HCT116 (cell line): ENCODE measurements at regions not wholly inside any gene's neighbourhood (a gene's known extent, or its start where the extent isn't known, plus 50 kb on each side); places are given as distances from the start of the nearest gene placed in this dataset.

ENCODE experiments used
- ATAC-seq: fragments of 200-7000 bp; cut with Tn5 transposase; 2 replicates; pipeline ENCODE4 v1.9.1; 2020; ENCODE audit warnings: mild to moderate bottlenecking, moderate library complexity
- BruUV-seq: library from RNA; stranded (reverse); fragments of 400-500 nt; replicated peaks from 2 replicates; lab custom pipeline; 2021; lab: Mats Ljungman, UMichigan
- CTCF ChIA-PET: fragments of 300-600 bp; sonication (Branson Sonifier 250); formaldehyde crosslinking; loops from one replicate; lab custom pipeline; 2021; ENCODE audit warnings: antibody characterized with exemption; lab: Charles Lee
- POLR2A ChIA-PET: fragments of 300-600, 350-600 bp; sonication (Branson Sonifier 250); formaldehyde crosslinking; loops from one replicate; lab custom pipeline; 2021; ENCODE audit warnings: antibody characterized with exemption; lab: Charles Lee
- RAD21 ChIA-PET, 2 experiments: fragments of 300-600 bp; sonication (Branson Sonifier 250); formaldehyde crosslinking; loops; one replicate each; lab custom pipeline; 2023; ENCODE audit warnings: low total read pairs in 2 of 2; ENCODE audit not compliant: uncharacterized antibody in 2 of 2, unreplicated experiment in 2 of 2, low non-redundant PET in 1 of 2; lab: Charles Lee
- DNase-seq: peaks from one replicate; pipeline ENCODE4 v3.0.0-alpha.2; 2010; ENCODE audit warnings: low read depth, low spot score
- H2AFZ ChIP-seq: fragments of 200-600 bp; shearing (Covaris generic), sonication (generic); 2 replicates; pipeline ENCODE4 v1.6.1; 2017; ENCODE audit warnings: low read depth, mixed run types, mixed read lengths, antibody characterized with exemption, low read length; ENCODE audit not compliant: poor library complexity, severe bottlenecking
- H3K27ac ChIP-seq: 2 replicates; pipeline ENCODE4 v1.5.1; 2012; ENCODE audit warnings: low read depth, low read length
- H3K27me3 ChIP-seq: fragments of 200-600 bp; sonication (generic); 2 replicates; pipeline ENCODE4 v1.6.1; 2016; ENCODE audit warnings: mixed run types, low read length, mixed read lengths; ENCODE audit not compliant: insufficient read depth
- H3K36me3 ChIP-seq, 2 experiments: fragments of 200-500 bp in 1 of 2; fragments of 200-600 bp in 1 of 2; sonication (Bioruptor generic) in 1 of 2; sonication (generic) in 1 of 2; 2 replicates each; pipeline versions ENCODE4 v1.5.1 to v1.6.1; 2014 to 2016; ENCODE audit warnings: low read length in 2 of 2, inconsistent platforms in 1 of 2, mixed read lengths in 1 of 2, mixed run types in 1 of 2; ENCODE audit not compliant: insufficient read depth in 2 of 2, control insufficient read depth in 1 of 2
- H3K4me1 ChIP-seq, 2 experiments: fragments of 200-600 bp in 1 of 2; sonication (generic) in 1 of 2; 2 replicates each; pipeline versions ENCODE4 v1.5.1 to v1.6.1; 2012 to 2017; ENCODE audit warnings: low read length in 2 of 2, inconsistent platforms in 1 of 2, mild to moderate bottlenecking in 1 of 2, mixed read lengths in 1 of 2, mixed run types in 1 of 2, moderate library complexity in 1 of 2; ENCODE audit not compliant: insufficient read depth in 2 of 2, control insufficient read depth in 1 of 2
- H3K4me2 ChIP-seq: fragments of 200-600 bp; sonication (generic); 2 replicates; pipeline ENCODE4 v1.6.1; 2017; ENCODE audit warnings: mixed run types, low read length, mixed read lengths
- H3K4me3 ChIP-seq, 2 experiments: fragments of 200-600 bp in 1 of 2; sonication (generic) in 1 of 2; replicated peaks in 1 of 2; 2 replicates each; pipeline ENCODE4 v1.5.1; 2011 to 2016; ENCODE audit warnings: low read length in 2 of 2, control low read depth in 1 of 2, low read depth in 1 of 2, mild to moderate bottlenecking in 1 of 2, mixed read lengths in 1 of 2, mixed run types in 1 of 2
- H3K79me2 ChIP-seq: fragments of 200-600 bp; sonication (generic); 2 replicates; pipeline ENCODE4 v1.6.1; 2017; ENCODE audit warnings: mild to moderate bottlenecking, mixed run types, low read length, moderate library complexity, mixed read lengths; ENCODE audit not compliant: insufficient read depth
- H3K9ac ChIP-seq: fragments of 200-600 bp; sonication (generic); 2 replicates; pipeline ENCODE4 v1.6.1; 2016; ENCODE audit warnings: low read length, mixed read lengths
- H3K9me2 ChIP-seq: fragments of 200-600 bp; sonication (generic), shearing (Covaris generic); 2 replicates; pipeline ENCODE4 v1.6.1; 2017; ENCODE audit warnings: mixed run types, mild to moderate bottlenecking, moderate library complexity; ENCODE audit not compliant: insufficient read depth
- H3K9me3 ChIP-seq, 2 experiments: fragments of 200-500 bp in 1 of 2; fragments of 200-600 bp in 1 of 2; sonication (Bioruptor generic) in 1 of 2; sonication (generic) in 1 of 2; 2 replicates each; pipeline ENCODE4 v1.6.1; 2014 to 2017; ENCODE audit warnings: low read length in 2 of 2, mixed read lengths in 2 of 2, inconsistent platforms in 1 of 2, low read depth in 1 of 2, mild to moderate bottlenecking in 1 of 2, mixed run types in 1 of 2, moderate library complexity in 1 of 2; ENCODE audit not compliant: control insufficient read depth in 1 of 2, insufficient read depth in 1 of 2
- H4K20me1 ChIP-seq: fragments of 200-600 bp; sonication (generic), shearing (Covaris generic); 2 replicates; pipeline ENCODE4 v1.6.1; 2017; ENCODE audit warnings: mixed run types, mild to moderate bottlenecking, moderate library complexity; ENCODE audit not compliant: insufficient read depth
- CEBPB ChIP-seq: IDR thresholded peaks from 2 replicates; pipeline ENCODE4 v1.6.1; 2012; ENCODE audit warnings: low read depth
- EGR1 ChIP-seq: IDR thresholded peaks from 2 replicates; pipeline ENCODE4 v1.6.1; 2012; ENCODE audit warnings: low read depth
- ELF1 ChIP-seq: IDR thresholded peaks from 2 replicates; pipeline ENCODE4 v1.6.1; 2012; ENCODE audit warnings: low read depth, borderline replicate concordance
- JUND ChIP-seq: IDR thresholded peaks from 2 replicates; pipeline ENCODE4 v1.6.1; 2012
- MAX ChIP-seq: IDR thresholded peaks from 2 replicates; pipeline ENCODE4 v1.6.1; 2012
- POLR2AphosphoS5 ChIP-seq: IDR thresholded peaks from 2 replicates; pipeline ENCODE4 v1.6.1; 2011; ENCODE audit warnings: mild to moderate bottlenecking, low read depth, low read length, moderate library complexity
- RAD21 ChIP-seq: IDR thresholded peaks from 2 replicates; pipeline ENCODE4 v1.6.1; 2012; ENCODE audit warnings: low read depth, mild to moderate bottlenecking
- REST ChIP-seq: IDR thresholded peaks from 2 replicates; pipeline ENCODE4 v1.6.1; 2012; ENCODE audit warnings: low read depth
- SIN3A ChIP-seq: IDR thresholded peaks from 2 replicates; pipeline ENCODE4 v1.6.1; 2012; ENCODE audit warnings: low read depth
- SP1 ChIP-seq: IDR thresholded peaks from 2 replicates; pipeline ENCODE4 v1.6.1; 2012; ENCODE audit warnings: low read depth
- SRF ChIP-seq: IDR thresholded peaks from 2 replicates; pipeline ENCODE4 v1.6.1; 2012; ENCODE audit warnings: low read depth
- TCF7L2 ChIP-seq: IDR thresholded peaks from 2 replicates; pipeline ENCODE4 v1.7.0; 2011; ENCODE audit warnings: borderline replicate concordance, inconsistent platforms; ENCODE audit not compliant: insufficient read depth, insufficient read length; ENCODE audit errors: extremely low read depth
- ZFX ChIP-seq: fragments of 450-650 bp; IDR thresholded peaks from 2 replicates; pipeline ENCODE4 v1.6.1; 2017
- intact Hi-C: fragments of 100-400 bp; cut with micrococcal nuclease; formaldehyde crosslinking; loops from 2 replicates; pipeline ENCODE4 v1.10.0; 2022
- TF ChIP-seq, protein P1 (sequence below): IDR thresholded peaks from 2 replicates; pipeline ENCODE4 v1.6.1; 2012
- TF ChIP-seq, protein P2 (sequence below), 3 experiments: fragments of 200-600 bp in 1 of 3; sonication (generic) in 1 of 3; IDR thresholded peaks in 2 of 3; conservative IDR thresholded peaks in 1 of 3; 2 replicates each; pipeline ENCODE4 v1.5.1; 2012 to 2017; ENCODE audit warnings: low read depth in 2 of 3, low read length in 2 of 3, antibody characterized with exemption in 1 of 3, borderline replicate concordance in 1 of 3, control low read depth in 1 of 3, mild to moderate bottlenecking in 1 of 3, mixed read lengths in 1 of 3, mixed run types in 1 of 3, moderate library complexity in 1 of 3; ENCODE audit not compliant: insufficient read depth in 1 of 3

GRCh38 chr14:61193476-61193875, 87.7 kb downstream of the TMEM30B start:
- BruUV-seq = no TSS peak
- Histone ChIP-seq H3K9me2 (no peaks in the 10 kb centered on the region), H3K4me1 (peaks cover 0 to 7% of the 10 kb centered on the region in 2 experiments; a peak in 1 of 4 replicates), H3K27ac (no peak overlapping the region), H3K36me3 (no peaks in the 10 kb centered on the region)
- intact Hi-C loops = no loop called here
- RAD21 ChIA-PET = no interaction called here
- TF ChIP-seq MAX (no peak), CEBPB (no peak), RAD21 (no peak), ZFX (no peak), POLR2AphosphoS5 (no peak), SIN3A (no peak), TCF7L2 (no peak)
- TF ChIP-seq, all 23 proteins: peak for 0
- H3K79me2 ChIP-seq = no peaks in the 10 kb centered on the region
- no peaks in the 10 kb centered on the region for H3K27me3 ChIP-seq
- no peaks in the 10 kb centered on the region for H4K20me1 ChIP-seq
- no peak overlapping the region for H3K4me2 ChIP-seq
- H3K4me3 ChIP-seq = no peak overlapping the region
- no peak overlapping the region for H2AFZ ChIP-seq
- CTCF ChIA-PET = no interaction called here
- DNase-seq = no peak
- POLR2A ChIA-PET = no interaction called here
- no peak for ATAC-seq
- H3K9me3 ChIP-seq = no peaks in the 10 kb centered on the region
- H3K9ac ChIP-seq = no peak overlapping the region

GRCh38 chr14:61192989-61193388, 88.1 kb downstream of the TMEM30B start:
- no peaks in the 10 kb centered on the region for H3K27me3 ChIP-seq
- H3K4me3 ChIP-seq = no peak overlapping the region
- DNase-seq = no peak
- POLR2A ChIA-PET = no interaction called here
- TF ChIP-seq RAD21 (no peak), SRF (no peak), JUND (no peak), CEBPB (no peak), MAX (no peak), SP1 (no peak), EGR1 (no peak), REST (no peak), ELF1 (no peak)
- TF ChIP-seq, protein P1, sequence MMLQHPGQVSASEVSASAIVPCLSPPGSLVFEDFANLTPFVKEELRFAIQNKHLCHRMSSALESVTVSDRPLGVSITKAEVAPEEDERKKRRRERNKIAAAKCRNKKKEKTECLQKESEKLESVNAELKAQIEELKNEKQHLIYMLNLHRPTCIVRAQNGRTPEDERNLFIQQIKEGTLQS = no peak
- TF ChIP-seq, protein P2, sequence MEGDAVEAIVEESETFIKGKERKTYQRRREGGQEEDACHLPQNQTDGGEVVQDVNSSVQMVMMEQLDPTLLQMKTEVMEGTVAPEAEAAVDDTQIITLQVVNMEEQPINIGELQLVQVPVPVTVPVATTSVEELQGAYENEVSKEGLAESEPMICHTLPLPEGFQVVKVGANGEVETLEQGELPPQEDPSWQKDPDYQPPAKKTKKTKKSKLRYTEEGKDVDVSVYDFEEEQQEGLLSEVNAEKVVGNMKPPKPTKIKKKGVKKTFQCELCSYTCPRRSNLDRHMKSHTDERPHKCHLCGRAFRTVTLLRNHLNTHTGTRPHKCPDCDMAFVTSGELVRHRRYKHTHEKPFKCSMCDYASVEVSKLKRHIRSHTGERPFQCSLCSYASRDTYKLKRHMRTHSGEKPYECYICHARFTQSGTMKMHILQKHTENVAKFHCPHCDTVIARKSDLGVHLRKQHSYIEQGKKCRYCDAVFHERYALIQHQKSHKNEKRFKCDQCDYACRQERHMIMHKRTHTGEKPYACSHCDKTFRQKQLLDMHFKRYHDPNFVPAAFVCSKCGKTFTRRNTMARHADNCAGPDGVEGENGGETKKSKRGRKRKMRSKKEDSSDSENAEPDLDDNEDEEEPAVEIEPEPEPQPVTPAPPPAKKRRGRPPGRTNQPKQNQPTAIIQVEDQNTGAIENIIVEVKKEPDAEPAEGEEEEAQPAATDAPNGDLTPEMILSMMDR (IDR thresholded peaks at IDR 0.05 in 2 of 3, conservative IDR thresholded peaks at IDR 0.05 in 1 of 3; ENCODE audit: borderline replicate concordance in 1 of 3, insufficient read depth in 1 of 3, low read depth in 2 of 3, low read length in 2 of 3) = no peak
- TF ChIP-seq, all 23 proteins: peak for 0
- no TSS peak for BruUV-seq
- no peak overlapping the region for H2AFZ ChIP-seq
- ATAC-seq = no peak
- intact Hi-C loops = no loop called here
- H3K4me2 ChIP-seq = no peak overlapping the region
- H3K79me2 ChIP-seq = no peaks in the 10 kb centered on the region
- ChIA-PET RAD21 (no interaction called here), CTCF (no interaction called here)
- H3K9ac ChIP-seq = no peak overlapping the region
- H3K36me3 ChIP-seq = no peaks in the 10 kb centered on the region
- H3K4me1 ChIP-seq = peaks cover 0 to 7% of the 10 kb centered on the region in 2 experiments; a peak in 1 of 4 replicates
- no peaks in the 10 kb centered on the region for H3K9me3 ChIP-seq
- no peak overlapping the region for H3K27ac ChIP-seq
- no peaks in the 10 kb centered on the region for H4K20me1 ChIP-seq
- H3K9me2 ChIP-seq = no peaks in the 10 kb centered on the region
